ENCODE measurements at regions not wholly inside any gene's neighbourhood (a gene's known extent, or its start where the extent isn't known, plus 50 kb on each side); places are given as distances from the start of the nearest gene placed in this dataset.

DNA sequence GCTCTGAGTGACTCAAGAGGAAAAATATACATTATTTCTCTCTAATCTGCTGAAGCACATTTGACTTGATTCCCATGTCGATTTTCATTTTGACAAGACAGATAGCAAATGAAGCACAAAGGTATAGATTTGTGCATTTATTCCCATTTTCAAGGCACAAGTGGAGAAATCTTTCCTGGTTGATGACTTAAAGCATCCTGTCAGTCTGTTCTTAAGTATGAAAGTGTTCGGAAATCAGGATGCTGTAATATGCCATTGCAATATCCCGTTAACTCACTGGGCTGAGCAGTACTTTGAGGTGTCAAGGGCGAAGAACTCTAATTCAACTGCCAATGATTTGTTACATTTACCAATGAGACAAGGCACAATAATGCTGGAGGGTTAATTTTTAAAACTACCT, 185.2 kb upstream of the LRP1B start:
- TF ChIP-seq GATA2 (IDR thresholded peaks at IDR 0.05; ENCODE audit: low read depth, low read length): no peak
- TF ChIP-seq GATA3 (IDR thresholded peaks at IDR 0.05; ENCODE audit: low read depth, low read length): no peak
